Stimulated activated CD4-positive, alpha-beta T cell treated with anti-CD3 and anti-CD28 coated beads, Interleukin-12 subunit alpha, Interleukin-12 subunit beta, amount 100 ng/mL, for 48 hours (primary cell): ENCODE measurements at regions not wholly inside any gene's neighbourhood (a gene's known extent, or its start where the extent isn't known, plus 50 kb on each side); places are given as distances from the start of the nearest gene placed in this dataset.

Experiments used
- DNase-seq, 3 donors: peaks; one replicate each; pipeline ENCODE4 v3.0.0-alpha.2; 2020; ENCODE audit warnings: low read depth in 2 of 3, low spot score in 1 of 3

- no peak for DNase-seq
Measured at GRCh38 chr20:40323361-40323794, 365.7 kb downstream of the MAFB start.

GRCh38 chr20:40322941-40323340 lies 366.1 kb downstream of the MAFB start:
- DNase-seq, result no peak

DNA sequence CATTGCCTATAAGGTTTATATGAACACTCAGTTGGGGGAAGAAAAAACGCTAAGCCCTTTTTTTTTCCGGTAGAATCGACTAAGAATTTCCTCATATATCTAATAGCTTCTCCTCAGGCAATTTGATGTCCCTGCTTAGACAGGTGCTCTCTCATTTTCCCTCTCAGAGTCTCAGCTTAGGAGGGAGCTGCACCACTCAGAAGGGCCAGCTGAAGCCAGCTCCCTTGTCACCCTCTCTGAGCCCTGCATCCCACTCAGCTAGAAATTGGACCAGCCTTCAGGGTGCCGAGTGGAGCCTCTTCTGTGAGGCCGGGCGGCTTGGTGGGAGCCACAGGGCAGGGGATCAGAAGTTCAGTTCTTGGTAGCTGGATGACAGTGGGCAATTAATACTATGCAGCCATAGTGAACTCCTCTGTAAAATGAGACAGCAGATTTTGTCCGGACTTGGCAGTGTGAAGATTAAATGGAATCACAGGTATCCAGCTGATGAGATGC lies 368.5 kb downstream of the MAFB start:
- DNase-seq, result no peak

GRCh38 chr20:40319741-40320516 lies 369.1 kb downstream of the MAFB start:
- no peak for DNase-seq

DNA sequence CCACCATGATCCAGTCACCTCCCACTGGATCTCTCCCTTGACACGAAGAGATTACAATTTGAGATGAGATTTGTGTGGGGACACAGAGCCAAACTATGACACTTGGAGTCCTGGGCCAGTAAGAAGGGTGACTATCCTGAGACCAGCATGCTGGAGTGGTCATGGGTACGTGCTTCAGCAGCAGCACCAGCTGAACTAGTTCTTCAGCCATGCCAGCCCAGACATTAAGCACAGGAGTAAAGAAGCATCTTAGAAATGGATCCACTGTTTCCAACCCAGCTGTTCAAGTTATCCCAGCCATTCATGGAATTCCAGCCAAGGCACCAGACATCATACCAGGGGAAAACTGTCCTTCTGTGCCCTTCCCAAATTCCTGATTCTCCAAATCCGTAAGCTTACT lies 370.0 kb downstream of the MAFB start:
- no peak for DNase-seq

GRCh38 chr20:40317156-40317790 lies 371.8 kb downstream of the MAFB start:
- DNase-seq, result no peak

- DNase-seq, result no peak
Measured at GRCh38 chr20:40314278-40314677, 374.8 kb downstream of the MAFB start.

DNA sequence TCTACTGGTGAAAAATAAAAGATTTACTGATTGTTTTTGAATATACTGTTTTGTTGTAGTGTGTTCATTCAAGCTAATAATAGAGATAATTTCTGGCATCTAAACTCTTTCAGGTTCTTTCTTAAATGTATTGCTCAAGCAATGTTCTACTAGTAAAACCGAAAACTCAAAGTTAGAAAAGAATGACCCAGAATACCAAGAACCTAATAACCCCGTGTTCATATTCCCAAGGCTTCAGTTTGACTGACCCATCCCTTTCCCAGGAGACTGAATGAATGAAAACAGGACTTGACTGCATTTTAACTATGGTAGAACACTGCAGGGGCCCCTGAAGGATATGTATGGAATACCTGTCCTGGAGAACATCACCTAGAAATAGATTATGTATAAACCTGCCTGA lies 375.3 kb downstream of the MAFB start:
- DNase-seq, result no peak

DNA sequence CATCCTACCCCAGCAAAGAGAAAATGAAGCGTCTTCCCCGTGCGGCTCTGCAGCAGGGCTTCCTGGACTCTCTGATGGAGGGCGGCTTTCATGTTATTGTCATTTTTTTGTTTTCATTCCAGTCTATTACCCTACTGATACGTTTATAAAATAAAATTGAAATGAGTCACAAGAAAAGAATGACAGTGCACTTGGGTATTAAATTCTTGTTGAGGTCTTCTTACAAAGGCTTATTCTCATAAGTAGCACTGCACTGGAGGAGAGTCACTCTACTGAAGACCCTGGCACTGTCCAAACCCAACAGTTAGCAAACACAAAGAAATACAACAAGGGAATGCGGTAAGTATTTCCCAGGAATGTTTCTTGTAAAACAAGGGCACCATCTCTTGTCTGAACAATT lies 379.3 kb downstream of the MAFB start:
- DNase-seq, result no peak

DNA sequence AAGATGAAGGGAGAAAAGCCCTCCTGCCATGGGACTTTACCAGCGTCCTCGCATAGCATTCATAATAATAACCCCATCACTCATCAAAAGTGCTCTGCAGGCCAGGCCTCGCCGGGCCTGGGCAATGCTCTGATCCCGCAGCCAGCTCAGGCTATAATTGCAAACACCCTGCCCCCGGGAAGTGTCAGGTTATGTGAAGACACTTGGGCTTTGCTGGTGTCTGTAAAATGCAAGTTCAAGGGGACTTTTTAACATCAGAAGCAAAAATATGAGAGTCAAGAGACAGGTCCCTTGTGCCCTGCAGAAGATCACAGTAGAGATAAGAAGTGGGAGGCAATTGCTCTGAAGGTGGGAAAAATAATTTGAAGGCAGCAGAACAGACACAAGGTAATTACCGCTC lies 381.0 kb downstream of the MAFB start:
- no peak for DNase-seq

DNA sequence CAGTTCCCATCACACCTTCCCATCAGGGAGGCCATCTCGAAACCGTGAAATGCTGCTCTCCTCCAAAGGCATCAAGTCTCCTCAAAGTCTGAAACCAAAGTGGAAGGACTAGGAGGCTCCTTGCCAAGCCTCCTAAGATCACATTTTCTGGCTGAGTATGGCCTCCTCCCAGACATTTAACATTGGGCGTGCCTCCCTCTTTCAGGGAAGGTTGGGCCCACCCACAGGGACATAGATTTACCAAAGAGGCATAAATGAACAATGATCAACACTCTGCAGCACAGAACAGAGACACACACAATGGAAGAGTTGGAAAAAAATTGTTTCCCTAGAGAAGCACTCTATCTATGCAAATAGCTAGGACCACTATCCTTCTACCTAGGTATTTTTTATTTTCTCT lies 381.8 kb downstream of the MAFB start:
- no peak for DNase-seq

GRCh38 chr20:40305303-40305702 lies 383.7 kb downstream of the MAFB start:
- no peak for DNase-seq

GRCh38 chr20:40304119-40304613 lies 384.9 kb downstream of the MAFB start:
- no peak for DNase-seq

GRCh38 chr20:40294747-40295146 lies 394.3 kb downstream of the MAFB start:
- no peak for DNase-seq

DNA sequence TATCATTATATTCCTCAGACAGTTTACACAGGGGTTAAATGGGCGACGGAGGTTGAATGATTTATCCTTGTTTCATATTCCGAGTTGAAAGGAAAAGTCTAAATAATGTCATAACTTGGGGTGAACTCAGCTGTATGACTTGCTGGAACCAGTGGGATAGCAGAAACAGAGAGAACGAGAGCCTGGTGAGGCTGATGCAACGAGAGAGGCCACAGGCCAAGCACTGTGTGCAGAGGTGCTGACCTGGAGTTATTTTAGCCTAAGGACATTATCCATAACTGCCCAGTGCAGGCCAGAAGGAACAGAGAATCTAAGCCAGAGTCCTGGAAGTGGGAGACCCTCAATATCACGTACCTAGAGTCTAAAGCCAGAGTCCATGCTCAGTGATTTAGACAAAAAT lies 394.9 kb downstream of the MAFB start:
- DNase-seq, result no peak

DNA sequence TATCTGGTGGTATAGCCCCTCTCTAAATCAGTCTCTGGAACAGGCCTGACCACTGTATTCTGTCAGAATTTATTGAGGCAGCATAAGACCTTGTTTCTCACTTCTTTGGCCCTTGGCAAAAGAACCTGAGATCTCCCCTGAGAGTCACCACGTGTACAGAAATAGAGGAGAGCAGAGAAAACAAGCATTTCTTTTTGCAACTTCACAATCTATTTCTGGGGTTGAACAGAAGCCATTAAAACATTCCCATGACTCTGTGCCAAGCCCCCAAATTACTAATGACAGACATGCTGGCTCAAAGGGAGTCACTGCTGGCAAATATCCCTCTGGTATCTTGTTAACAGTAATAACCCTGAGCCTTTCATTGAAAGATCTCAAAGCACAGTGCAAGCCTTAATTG lies 395.3 kb downstream of the MAFB start:
- no peak for DNase-seq

GRCh38 chr20:40291493-40292135 lies 397.4 kb downstream of the MAFB start:
- DNase-seq, result no peak

DNA sequence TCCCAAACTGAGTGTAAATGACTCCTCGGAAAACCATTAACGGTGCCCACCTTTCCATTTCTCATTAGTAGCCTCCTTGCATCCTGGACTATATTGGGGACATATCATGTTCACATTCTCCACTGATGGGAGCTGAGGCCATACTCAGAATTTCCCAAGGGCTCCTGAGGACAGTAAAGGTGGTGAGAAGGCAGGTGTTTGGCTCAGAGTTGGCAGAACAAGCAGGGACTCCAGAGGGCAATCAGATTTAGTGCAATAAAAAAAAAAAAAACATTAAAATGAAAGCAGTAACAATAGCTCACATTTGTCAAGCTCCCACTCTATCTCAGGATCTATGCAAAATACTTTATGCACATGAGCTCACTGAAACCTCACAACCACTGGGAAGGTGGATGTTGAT lies 401.4 kb downstream of the MAFB start:
- no peak for DNase-seq

- DNase-seq, result no peak
Measured at GRCh38 chr20:40286975-40287531, 402.0 kb downstream of the MAFB start.

DNA sequence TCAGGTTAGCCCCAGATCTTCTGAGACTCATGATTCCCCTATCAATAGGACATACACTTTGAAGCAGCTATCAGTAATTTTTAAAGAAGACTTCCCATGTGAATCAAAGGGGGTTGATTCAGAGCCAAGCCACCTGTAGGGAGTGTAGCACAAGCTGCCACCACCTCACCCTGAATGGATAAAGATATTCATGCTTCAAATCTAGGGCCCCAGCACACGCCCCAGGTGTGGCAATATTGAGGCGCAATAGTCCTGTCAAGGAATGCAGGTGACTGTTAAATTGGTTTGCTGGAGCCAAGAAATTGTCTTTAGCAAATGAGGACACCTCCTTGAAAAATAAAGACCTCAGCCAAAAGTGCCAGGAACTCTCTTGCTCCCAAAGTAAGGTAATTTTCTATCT lies 404.4 kb downstream of the MAFB start:
- DNase-seq, result no peak

GRCh38 chr20:40283689-40284088 lies 405.3 kb downstream of the MAFB start:
- DNase-seq, result no peak

- no peak for DNase-seq
Measured at GRCh38 chr20:40282941-40283340, 406.1 kb downstream of the MAFB start.
